ENCODE measurements at regions not wholly inside any gene's neighbourhood (a gene's known extent, or its start where the extent isn't known, plus 50 kb on each side); places are given as distances from the start of the nearest gene placed in this dataset.
"Not testable (repeated sequence)": the region's sequence is repeated elsewhere in the genome, so short reads cannot be mapped to it uniquely, and the experiment has no call there.

DNA sequence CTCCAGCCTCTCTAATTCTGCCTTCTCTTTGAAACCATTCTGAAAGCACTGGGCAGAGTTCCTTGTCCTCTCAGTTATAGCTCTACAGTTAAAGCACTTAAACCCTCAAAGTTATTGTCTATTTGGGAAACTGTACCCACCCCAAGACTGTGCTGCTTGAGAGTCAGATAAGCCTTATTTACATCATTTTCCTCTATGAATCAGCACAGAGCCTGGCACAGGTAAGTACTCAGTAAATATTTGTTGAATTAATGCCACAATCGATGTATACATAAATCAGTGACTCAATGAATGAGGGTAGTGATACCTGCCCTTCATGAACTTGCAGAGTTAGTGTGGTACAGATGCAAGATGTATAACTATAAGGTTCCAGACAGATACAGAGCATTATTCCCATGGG is 549.4 kb upstream of the KLF4 start:
- no peak for ATAC-seq

DNA sequence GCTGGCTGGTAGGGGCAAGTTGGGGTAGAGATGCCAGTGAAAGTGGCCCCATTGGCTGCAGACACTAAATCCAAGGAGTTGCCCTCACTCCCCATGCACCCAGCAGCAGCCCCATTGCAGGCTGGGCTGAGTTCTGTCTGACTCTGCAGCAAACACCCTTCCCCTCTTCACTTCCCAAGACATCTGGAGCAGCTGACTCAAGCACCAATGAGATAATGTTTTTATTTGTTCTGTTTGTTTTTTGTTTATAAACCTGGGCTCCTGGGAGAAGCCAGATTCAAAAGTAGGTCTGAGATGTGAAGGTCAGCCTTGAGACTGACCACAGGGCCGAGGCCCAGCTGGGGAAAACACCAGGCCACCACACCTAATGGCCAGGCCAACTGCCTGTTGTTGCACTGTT is 545.9 kb upstream of the KLF4 start:
- no peak for DNase-seq
- no peak for ATAC-seq

More for the DNA sequence above, 549.4 kb upstream of the KLF4 start:
- DNase-seq = no peak

DNA sequence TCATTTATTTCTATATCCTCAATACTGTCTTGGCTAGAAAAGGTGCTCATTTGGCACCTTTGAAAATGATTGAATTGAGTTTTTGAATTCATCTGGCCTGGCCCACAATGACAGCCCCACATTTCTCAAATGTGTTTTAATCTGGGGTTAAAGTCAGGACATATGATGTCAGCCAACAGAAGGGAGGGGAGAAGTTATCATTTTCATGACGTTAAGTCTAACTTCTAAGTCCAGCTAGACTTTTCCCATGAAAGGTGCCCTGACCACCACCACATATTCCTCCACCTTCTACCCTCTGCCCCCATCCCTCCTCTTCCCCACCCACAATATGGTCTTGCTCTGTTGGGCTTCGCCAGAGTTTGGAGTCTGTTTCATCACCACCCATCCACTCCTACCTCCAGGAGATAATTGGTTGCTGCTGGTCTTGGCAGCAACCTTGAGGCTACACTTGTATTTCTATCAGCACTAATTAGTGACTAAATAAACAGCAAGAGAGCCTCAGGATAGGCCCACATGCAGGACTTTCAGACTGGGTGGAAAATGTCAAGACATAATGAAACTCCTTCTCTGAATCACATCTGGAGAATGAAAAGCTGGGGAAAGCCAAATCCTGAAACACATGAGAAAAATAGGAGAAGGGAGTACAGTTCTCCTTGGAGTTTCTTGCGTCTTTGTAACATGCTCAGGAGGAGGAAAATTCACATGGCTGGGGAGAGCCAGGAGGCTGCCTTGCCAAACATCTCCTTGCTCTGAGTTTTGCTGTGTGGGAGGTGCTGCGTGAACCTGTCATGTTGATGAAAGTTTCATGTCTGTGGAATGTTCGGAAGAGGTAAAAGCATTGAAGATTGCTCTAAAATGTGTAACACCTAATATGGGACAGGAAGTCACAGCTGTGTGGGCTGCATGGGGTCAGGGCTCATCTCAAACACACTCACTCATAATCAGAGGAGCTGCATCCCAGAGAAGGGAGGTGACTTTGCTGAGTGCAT is 544.7 kb upstream of the KLF4 start:
- ATAC-seq = no peak
- no peak for DNase-seq

DNA sequence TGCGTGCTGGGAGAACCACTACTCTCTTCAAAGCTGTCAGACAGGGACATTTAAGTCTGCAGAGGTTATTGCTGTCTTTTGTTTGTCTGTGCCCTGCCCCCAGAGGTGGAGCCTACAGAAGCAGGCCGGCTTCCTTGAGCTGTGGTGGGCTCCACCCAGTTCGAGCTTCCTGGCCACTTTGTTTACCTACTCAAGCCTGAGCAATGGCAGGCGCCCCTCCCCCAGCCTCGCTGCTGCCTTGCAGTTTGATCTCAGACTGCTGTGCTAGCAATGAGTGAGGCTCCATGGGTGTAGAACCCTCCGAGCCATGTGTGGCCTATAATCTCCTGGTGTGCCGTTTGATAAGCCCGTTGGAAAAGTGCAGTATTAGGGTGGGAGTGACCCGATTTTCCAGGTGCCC is 542.5 kb upstream of the KLF4 start:
- not testable (repeated sequence) for ATAC-seq, DNase-seq

DNA sequence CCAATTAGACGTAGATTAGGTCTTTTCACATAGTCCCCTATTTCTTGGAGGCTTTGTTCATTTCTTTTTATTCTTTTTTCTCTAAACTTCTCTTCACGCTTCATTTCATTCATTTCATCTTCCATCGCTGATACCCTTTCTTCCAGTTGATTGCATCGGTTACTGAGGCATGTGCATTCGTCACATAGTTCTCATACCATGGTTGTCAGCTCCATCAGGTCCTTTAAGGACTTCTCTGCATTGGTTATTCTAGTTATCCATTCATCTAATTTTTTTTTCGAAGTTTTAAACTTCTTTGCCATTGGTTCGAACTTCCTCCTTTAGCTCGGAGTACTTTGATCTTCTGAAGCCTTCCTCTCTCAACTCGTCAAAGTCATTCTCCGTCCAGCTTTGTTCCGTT is 541.7 kb upstream of the KLF4 start:
- not testable (repeated sequence) for ATAC-seq, DNase-seq

DNA sequence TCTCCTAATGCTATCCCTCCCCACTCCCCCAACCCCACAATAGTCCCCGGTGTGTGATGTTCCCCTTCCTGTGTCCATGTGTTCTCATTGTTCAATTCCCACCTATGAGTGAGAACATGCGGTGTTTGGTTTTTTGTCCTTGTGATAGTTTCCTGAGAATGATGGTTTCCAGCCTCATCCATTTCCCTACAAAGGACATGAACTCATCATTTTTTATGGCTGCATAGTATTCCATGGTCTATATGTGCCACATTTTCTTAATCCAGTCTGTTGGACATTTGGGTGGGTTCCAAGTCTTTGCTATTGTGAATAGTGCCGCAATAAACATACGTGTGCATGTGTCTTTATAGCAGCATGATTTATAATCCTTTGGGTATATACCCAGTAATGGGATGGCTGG is 537.1 kb upstream of the KLF4 start:
- ATAC-seq, DNase-seq: not testable (repeated sequence)

DNA sequence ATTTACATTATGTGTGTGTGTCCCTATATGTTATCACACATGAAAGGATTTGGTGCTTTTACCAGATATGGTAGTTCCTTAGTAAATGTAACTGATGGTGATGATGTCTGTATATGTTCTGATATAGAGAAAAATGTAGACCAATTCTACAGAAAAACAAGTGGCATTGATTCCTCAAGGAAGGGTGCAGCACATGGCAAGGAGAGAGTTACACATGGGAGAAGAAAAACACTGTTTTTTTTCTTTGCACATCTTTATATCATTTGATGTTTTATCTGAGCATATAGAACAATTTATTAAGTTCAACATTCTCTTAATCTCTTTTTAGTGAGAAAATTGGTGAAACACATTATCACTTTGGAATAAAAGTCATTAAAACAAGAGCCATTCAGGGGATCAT is 535.0 kb upstream of the KLF4 start:
- ATAC-seq (no peak), DNase-seq (no peak)

DNA sequence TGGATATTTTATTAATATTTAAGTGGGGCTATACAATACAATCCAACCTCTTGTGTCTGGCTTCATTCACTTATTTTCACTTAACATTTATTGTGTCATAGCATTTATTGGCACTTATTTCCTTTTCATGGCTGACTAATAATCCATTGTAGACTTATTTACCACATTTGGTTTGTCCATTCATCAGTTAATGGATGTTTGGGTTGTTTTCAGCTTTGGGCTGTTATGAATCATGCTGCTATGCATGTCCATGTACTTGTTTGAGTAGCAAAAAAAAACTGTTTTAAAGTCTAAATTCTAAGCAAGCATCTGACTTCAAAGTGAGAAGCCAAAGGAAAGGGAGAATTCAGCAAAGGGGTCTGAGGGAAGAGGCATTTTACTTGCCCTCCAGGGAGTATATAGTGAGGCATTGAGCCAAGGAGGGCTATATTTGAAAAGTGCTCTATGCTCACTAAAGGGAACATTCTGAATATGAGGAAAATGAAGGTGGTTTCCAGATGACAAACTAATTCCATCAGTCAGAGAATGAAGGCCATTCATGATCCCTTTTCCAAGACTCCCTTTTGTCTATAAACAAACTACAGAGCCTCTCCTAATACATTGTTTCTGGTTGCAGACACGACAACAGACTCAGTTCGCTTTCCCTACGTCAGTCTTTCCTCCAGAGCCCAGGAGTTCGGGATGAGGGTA is 532.8 kb upstream of the KLF4 start:
- DNase-seq = no peak

DNA sequence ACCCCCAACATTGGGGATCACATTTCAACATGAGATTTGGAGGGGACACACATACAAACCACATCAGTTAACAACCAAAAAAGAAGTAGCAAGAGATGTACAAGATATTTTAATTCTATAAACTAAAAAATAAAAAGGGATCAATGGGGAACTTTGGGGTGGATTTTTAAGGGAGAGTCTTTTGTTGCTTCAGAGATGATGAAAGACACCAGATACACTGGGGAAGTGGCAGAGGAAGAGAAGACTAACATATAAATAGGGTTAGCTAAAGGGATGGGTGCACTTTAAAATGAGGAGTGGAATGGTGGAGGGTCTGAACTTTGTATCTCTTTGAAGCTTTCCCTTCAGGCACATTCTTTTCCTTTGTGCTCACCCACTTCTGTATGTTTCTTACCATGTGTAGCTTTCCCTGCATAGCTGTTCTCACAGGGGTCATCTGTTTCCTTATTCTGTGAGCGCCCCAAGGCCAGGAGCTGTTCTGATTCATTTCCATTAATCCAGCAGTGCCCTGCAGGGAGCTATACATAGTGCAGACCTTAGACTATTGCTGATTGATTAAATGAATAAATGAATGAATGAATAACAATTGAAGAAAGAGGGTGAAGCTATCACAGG is 531.6 kb upstream of the KLF4 start:
- no peak for DNase-seq
- no peak for ATAC-seq

More for the DNA sequence above, 532.8 kb upstream of the KLF4 start:
- ATAC-seq = no peak

DNA sequence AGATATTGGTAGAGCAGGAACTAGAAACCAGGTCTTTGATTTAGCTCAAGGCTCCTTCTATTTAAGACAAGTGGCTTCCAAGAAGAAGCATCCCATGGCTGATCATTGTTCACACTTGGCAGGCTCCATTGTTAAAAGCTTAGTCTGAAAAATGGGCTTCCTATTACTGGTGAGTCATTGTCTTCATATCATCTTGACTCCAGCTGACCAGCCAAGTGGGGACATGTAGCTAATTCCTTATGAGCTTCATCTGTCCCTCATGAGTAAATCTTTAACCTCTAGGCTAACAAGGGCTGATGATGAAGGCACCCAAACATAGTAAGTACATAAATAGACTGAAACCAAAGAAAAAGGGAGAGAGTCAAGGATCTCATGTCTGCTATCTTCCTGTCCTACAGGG is 530.3 kb upstream of the KLF4 start:
- DNase-seq (no peak), ATAC-seq (no peak)

DNA sequence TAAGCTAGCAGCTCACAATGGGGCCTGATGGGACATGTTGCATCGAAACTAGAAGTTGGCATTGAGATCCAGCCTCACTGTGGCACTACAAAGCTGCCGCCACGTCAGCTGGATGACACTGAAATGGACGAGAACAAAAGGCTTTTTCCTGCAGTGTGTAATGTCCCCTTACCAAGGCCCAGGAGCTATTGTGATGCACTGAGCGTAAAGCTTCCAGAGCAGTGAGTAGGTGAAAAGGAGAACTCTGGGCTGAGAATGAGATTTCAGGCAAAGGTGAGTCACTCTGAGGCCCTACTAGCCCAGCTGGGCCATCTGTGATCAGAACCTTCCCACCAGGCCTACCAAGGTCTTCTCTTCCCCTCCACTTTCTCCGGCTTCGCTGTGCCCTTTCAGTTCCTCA is 528.1 kb upstream of the KLF4 start:
- no peak for ATAC-seq

DNA sequence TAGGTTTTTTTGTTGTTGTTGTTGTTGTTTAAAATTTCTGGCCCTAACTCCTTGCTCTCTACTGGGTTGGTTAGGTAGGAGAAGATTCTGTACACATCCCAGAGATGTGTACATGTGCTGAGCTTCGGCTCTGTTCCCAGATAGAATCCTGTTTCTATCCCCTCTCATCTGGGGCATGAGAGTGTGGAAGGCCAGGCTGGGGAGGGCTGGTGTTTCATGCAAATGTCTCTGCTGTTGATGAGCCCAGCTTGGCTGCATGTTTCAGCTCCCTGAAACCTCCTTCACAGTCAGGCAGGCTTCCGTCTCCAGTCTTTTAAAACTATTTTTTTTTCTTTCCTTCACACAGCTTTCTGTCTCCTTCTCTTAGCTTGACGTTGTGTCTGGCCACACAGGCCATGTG is 526.9 kb upstream of the KLF4 start:
- ATAC-seq (no peak), DNase-seq (no peak)

More for the DNA sequence above, 528.1 kb upstream of the KLF4 start:
- DNase-seq = no peak

DNA sequence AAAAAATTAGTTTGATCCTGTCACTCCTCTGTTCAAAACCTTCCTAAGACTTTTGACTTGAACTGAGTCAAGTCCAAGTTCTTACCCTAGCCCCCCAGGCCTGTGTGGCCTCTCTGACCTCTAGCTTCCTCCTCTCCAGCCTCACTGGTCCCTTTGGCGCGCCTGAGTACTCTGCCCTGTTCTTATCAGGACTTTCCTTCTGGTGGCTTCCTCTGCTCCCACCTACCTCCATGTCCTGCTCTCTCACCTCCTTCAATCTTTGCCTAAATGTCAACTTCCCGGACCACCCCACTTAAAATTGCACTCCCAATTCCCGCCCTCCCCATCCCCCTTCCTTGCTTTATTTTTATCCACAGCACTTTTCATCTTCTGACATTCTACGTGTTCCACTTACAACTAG is 526.1 kb upstream of the KLF4 start:
- no peak for ATAC-seq
- no peak for DNase-seq

DNA sequence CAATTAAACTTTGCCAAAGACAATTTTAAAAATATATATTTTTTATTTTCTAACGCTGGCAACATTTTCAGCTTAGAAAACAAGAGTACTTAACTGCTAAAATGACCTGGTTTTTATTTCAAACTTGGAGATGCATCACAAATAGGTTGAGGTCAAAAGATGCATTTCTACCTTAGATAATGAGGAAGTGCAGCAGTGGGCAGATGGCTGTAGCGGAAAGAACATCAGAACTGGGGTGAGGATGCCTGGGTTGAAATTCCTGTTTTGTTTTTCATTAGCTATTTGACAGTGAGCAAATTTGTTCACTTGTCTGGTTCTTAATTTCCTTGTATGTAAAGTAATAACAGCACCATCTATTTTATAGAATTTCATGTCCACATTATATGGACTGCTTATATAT is 524.8 kb upstream of the KLF4 start:
- ATAC-seq (no peak), DNase-seq (no peak)

DNA sequence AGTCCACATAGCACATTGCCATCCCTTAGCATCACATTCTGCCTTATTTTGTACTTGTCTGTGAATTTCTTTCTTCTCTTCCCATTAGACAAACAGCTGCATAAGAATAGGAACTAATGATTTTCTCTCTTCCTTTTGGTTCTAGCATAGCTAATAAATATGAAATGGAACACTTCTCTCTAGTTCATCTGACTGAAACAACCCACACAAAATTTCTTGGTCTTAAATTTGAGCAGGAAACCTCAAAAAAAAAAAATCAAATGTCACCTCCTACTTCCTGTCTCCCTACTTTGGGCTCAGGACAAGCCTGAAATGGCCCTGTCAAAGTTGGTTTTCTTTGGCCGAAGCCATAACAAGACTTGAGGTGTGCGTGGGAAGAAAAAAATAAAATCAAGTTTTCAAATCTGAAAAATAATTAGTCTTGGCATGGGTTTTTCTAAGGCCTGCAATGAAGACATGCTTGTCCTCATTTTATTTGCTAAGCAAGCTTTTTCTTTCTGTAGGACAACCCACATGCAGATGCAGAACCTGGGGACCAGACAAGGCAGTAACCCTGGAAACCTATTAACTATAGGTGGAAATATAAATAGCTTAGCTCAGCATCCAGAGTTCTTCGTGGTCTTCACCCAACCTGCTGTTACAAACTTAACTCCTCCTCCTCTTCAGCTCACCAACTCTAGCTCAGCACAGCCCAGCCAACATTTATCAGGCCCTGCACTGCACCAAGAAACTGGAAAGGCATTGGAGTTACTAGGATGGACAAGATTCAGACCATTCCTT is 523.5 kb upstream of the KLF4 start:
- no peak for DNase-seq
- ATAC-seq = no peak

DNA sequence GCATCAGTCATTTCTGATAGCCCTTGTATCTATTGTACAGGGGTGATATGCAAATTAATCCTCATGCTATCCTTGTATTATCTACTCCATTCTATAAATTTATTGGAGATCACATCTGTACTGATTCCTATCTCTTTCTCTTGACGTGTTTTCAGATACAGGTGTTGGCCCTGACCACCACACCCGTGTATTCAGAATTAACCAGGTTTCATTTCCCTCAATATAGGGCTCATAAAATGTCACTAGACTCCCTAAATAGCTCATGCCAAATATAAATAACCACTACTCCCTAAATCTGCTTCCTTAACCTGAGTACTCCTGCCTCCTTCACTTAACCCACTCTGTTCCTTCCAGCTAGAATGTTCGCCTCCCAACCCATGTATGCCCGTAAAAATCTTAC is 522.8 kb upstream of the KLF4 start:
- no peak for DNase-seq
- ATAC-seq = no peak

DNA sequence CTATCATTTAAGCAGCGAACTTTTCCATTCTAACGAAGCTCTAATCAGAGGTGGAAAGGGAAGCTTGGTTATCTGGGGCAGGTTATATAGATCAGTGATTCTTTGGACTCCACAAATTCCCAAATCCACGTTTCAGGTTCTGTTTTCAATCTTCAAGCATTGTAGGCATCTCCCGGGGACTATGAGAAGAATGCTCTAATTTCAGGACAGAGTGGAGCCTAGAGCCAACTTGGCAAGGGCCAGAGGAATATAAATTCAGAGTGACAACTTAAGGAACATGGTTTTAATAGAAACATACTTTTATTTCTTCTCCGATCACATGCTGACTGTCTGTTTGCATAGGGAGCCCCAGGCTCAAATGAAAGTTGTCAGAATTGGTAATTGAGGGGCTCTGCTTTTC is 514.0 kb upstream of the KLF4 start:
- DNase-seq = no peak
- ATAC-seq = no peak

DNA sequence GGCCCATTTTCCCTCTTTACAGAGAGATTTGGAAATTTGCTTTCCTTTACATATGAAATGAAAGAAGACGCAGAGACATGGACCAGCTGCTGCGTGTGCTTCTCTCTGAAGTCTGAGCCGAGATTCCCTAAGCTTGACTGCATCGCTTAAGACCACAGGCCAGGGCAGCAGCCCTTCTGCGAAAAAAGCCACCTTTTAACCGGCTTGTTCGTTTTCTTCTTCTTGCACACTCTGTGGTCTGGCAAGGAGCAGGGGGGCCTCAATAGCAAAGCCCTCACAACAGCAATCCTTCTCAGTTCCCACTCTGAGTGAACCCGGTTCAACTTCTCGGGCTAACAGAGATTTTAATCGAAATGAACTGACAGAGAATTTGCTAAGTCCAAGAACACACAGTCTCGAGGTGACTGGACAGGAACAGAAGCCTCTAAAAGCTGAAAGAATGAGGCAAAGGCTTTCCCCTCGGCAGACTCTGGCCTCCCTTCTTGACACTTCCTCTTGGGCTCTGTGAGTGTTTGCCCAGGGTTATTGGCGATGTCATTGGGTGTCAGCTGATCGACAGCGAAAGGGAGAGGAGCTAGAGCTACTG is 512.9 kb upstream of the KLF4 start:
- DNase-seq (no peak), ATAC-seq (no peak)

DNA sequence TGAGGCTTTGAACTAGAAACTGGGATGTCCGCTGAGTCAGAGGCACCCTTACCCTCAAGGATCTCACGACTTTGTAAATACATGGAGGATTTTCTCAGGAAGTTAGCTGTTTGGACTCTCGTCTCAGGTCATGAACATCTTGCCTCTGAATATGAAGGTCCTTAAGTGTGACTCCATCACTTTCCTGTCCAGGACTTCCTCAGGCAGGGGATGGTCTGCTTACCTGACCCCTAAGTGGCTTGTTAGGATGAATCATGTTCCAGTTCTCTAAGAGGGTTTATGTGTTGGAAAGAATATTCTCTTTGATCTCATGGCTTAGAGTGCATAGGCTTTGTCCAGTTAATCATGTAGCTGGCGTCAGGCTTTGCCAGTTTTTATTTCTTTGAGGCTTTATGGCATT is 511.7 kb upstream of the KLF4 start:
- ATAC-seq = no peak
- no peak for DNase-seq

DNA sequence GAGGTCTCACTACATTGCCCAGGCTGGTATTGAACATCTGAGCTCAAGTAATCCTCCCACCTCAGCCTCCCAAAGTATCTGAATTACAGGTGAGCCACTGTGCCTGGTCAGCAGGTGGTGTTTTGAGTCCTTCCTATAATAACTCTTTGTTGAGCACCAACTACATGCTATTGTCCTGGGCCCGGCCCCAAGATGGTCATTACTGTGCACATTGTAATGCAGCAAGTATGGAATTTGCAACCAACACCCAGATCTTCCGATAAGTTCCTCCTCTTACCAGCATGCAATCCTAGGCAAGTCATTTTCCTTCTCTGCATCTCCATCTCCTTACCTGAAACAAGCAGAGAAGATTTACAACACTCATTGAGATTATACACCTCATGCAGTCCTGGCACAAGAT is 510.3 kb upstream of the KLF4 start:
- ATAC-seq = no peak
- no peak for DNase-seq

DNA sequence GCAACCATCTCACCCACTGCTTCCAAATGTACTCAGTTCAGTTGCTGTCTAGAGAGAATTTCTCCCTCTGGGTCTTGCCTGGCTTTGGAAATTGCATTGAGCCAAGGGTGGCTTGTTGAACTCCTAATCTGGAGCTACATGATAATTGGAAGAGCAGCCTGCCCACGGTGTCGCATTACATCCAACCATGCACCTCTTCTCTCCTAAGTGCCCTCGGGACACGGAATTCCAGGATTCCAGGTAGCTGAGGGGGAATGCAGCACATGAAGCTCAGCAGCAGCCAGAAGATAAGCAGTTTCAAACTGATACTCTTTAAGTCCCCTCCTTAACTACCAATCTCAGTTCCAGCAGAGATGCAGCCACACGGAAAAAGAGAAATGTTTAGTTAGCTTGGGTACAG is 509.4 kb upstream of the KLF4 start:
- no peak for ATAC-seq
- DNase-seq = no peak

DNA sequence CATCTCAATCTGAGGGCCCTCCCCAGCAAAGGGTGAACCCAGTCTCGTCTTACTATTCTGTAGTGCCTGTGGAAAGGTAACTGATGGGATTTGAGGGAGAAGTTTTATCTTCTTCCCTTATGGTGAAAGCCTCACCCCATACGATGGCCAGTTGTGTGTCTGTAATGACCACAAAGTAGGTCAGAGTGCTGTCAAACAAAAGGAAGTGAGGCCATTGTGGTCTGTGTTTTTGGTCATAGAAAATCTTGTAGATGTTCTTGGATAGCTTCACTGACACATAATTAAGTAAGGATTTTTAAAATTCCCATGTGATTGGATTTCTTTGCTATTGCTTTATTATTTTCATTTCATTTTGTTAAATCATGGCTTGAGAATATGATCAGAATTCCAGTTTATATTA is 505.1 kb upstream of the KLF4 start:
- no peak for ATAC-seq
- DNase-seq = no peak

Data from stimulated activated naive CD8-positive, alpha-beta T cell treated with anti-CD3 and anti-CD28 coated beads, Interleukin-15, Interleukin-2, amounts not matched to agents 100 U/mL and 50 U/mL, for 24 hours (primary cell).